ENCODE measurements at regions not wholly inside any gene's neighbourhood (a gene's known extent, or its start where the extent isn't known, plus 50 kb on each side); places are given as distances from the start of the nearest gene placed in this dataset.
A peak's percentile ranks its signal among the peaks of the same experiment; 100 is the strongest.

GRCh38 chr6:134454794-134455193 is 136.9 kb upstream of the SGK1 start:
- H3K27ac ChIP-seq, result peak overlapping the region in 1 of 5 donors; percentile 7
- H3K36me3 ChIP-seq, result no peaks in the 10 kb centered on the region
- no peak for DNase-seq
- no peaks in the 10 kb centered on the region for H3K9me3 ChIP-seq
- intact Hi-C loops (cut with DNase I; ENCODE audit: low total_unique reads), result no loop called here
- 31 to 46% (median 40%) methylated on average over 2 of the region's 2 CpGs for WGBS, 5 donors
- H3K4me1 ChIP-seq, result peaks cover 5 to 13% (median 8%) of the 10 kb centered on the region in 4 donors
- H3K4me3 ChIP-seq, result no peak overlapping the region
- no peaks in the 10 kb centered on the region for H3K27me3 ChIP-seq
- TF ChIP-seq POLR2A (IDR thresholded peaks at IDR 0.05) (no peak), POLR2AphosphoS5 (IDR thresholded peaks at IDR 0.05) (no peak), EP300 (IDR thresholded peaks at IDR 0.05) (no peak)
- TF ChIP-seq, protein P1, sequence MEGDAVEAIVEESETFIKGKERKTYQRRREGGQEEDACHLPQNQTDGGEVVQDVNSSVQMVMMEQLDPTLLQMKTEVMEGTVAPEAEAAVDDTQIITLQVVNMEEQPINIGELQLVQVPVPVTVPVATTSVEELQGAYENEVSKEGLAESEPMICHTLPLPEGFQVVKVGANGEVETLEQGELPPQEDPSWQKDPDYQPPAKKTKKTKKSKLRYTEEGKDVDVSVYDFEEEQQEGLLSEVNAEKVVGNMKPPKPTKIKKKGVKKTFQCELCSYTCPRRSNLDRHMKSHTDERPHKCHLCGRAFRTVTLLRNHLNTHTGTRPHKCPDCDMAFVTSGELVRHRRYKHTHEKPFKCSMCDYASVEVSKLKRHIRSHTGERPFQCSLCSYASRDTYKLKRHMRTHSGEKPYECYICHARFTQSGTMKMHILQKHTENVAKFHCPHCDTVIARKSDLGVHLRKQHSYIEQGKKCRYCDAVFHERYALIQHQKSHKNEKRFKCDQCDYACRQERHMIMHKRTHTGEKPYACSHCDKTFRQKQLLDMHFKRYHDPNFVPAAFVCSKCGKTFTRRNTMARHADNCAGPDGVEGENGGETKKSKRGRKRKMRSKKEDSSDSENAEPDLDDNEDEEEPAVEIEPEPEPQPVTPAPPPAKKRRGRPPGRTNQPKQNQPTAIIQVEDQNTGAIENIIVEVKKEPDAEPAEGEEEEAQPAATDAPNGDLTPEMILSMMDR (IDR thresholded peaks at IDR 0.05), result no peak

GRCh38 chr6:134453792-134454510 is 136.0 kb upstream of the SGK1 start:
- WGBS, 5 donors, result 29 to 63% (median 46%) methylated on average over 5 of the region's 5 CpGs
- Histone ChIP-seq H3K27ac (peak overlapping the region in 4 of 5 donors; percentile 3 to 53 (median 15)), H3K36me3 (no peaks in the 10 kb centered on the region), H3K27me3 (no peaks in the 10 kb centered on the region), H3K9me3 (no peaks in the 10 kb centered on the region), H3K4me1 (peaks cover 5 to 13% (median 8%) of the 10 kb centered on the region in 4 donors), H3K4me3 (no peak overlapping the region)
- intact Hi-C loops (cut with DNase I; ENCODE audit: low total_unique reads), result no loop called here
- DNase-seq, result peak; percentile 30 to 67
- no peak for TF ChIP-seq POLR2A (IDR thresholded peaks at IDR 0.05)

DNA sequence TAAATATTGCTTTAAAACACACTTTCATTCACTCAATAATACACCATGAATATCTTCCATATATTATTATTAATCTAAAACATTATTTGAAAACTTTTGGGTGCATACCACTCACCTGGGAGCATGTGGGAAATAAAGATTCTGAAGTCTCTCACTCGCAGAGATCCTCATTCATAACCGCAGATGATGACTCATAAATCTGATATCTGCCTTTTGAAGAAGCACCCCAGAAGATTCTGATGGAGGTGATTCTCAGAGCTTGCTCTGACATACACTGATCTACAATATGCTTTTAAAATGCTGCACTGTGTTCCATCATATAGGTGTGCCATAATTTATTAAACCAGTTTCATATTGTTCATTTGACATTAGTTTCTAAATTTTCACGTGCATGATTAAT is 135.0 kb upstream of the SGK1 start:
- Histone ChIP-seq H3K27me3 (no peaks in the 10 kb centered on the region), H3K4me1 (peaks cover 5 to 13% (median 8%) of the 10 kb centered on the region in 4 donors), H3K4me3 (no peak overlapping the region), H3K9me3 (no peaks in the 10 kb centered on the region), H3K27ac (no peak overlapping the region), H3K36me3 (no peaks in the 10 kb centered on the region)
- DNase-seq, result no peak
- 52 to 81% (median 76%) methylated on average over 3 of the region's 3 CpGs for WGBS, 5 donors
- no peak for TF ChIP-seq POLR2A (IDR thresholded peaks at IDR 0.05)
- TF ChIP-seq POLR2AphosphoS5 (IDR thresholded peaks at IDR 0.05), result no peak
- intact Hi-C loops (cut with DNase I; ENCODE audit: low total_unique reads), result no loop called here

DNA sequence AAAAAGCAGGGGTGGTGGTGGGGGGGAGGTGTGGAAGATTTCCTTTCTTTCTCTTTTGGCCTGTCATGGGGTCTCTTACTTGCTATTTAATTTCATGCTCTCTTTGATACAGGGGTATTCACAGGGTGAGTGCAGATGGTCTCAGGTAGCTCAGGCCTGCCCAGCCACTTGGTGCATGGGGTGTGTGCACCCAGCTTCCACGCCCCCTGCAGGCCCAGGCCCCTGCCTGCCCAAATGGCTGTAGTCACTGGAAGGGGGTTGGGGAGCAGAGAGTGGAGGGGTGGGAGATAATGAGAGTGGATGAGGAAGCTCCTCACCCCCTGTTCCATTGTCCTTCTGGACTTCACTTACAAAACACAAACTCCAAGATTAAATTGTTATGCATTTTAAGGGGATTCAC is 133.6 kb upstream of the SGK1 start:
- Histone ChIP-seq H3K36me3 (no peaks in the 10 kb centered on the region), H3K4me3 (no peak overlapping the region), H3K9me3 (no peaks in the 10 kb centered on the region), H3K27me3 (no peaks in the 10 kb centered on the region), H3K4me1 (peaks cover 6 to 22% (median 12%) of the 10 kb centered on the region in 4 donors), H3K27ac (no peak overlapping the region)
- 88 to 100% (median 95%) methylated on average over 1 of the region's 1 CpG for WGBS, 5 donors
- DNase-seq, result no peak
- intact Hi-C loops (cut with DNase I; ENCODE audit: low total_unique reads), result no loop called here
- TF ChIP-seq EP300 (IDR thresholded peaks at IDR 0.05), result no peak
- TF ChIP-seq POLR2AphosphoS5 (IDR thresholded peaks at IDR 0.05), result no peak
- no peak for TF ChIP-seq POLR2A (IDR thresholded peaks at IDR 0.05)
- TF ChIP-seq, protein P1 (IDR thresholded peaks at IDR 0.05), result no peak

- 74 to 81% (median 74%) methylated on average over 2 of the region's 2 CpGs for WGBS, 5 donors
- H3K27me3 ChIP-seq, result no peaks in the 10 kb centered on the region
These were observed 131.9 kb upstream of the SGK1 start for GRCh38 chr6:134449781-134450180.

More at GRCh38 chr6:134449781-134450180, 131.9 kb upstream of the SGK1 start:
- Histone ChIP-seq H3K9me3 (no peaks in the 10 kb centered on the region), H3K27ac (no peak overlapping the region), H3K36me3 (no peaks in the 10 kb centered on the region), H3K4me3 (no peak overlapping the region), H3K4me1 (peaks cover 6 to 25% (median 12%) of the 10 kb centered on the region in 4 donors)
- no peak for DNase-seq
- intact Hi-C loops (cut with DNase I; ENCODE audit: low total_unique reads), result no loop called here
- TF ChIP-seq EP300 (IDR thresholded peaks at IDR 0.05), result no peak
- TF ChIP-seq, protein P1 (IDR thresholded peaks at IDR 0.05), result no peak
- TF ChIP-seq POLR2A (IDR thresholded peaks at IDR 0.05), result no peak
- no peak for TF ChIP-seq POLR2AphosphoS5 (IDR thresholded peaks at IDR 0.05)
